ENCODE measurements at regions not wholly inside any gene's neighbourhood (a gene's known extent, or its start where the extent isn't known, plus 50 kb on each side); places are given as distances from the start of the nearest gene placed in this dataset.

DNA sequence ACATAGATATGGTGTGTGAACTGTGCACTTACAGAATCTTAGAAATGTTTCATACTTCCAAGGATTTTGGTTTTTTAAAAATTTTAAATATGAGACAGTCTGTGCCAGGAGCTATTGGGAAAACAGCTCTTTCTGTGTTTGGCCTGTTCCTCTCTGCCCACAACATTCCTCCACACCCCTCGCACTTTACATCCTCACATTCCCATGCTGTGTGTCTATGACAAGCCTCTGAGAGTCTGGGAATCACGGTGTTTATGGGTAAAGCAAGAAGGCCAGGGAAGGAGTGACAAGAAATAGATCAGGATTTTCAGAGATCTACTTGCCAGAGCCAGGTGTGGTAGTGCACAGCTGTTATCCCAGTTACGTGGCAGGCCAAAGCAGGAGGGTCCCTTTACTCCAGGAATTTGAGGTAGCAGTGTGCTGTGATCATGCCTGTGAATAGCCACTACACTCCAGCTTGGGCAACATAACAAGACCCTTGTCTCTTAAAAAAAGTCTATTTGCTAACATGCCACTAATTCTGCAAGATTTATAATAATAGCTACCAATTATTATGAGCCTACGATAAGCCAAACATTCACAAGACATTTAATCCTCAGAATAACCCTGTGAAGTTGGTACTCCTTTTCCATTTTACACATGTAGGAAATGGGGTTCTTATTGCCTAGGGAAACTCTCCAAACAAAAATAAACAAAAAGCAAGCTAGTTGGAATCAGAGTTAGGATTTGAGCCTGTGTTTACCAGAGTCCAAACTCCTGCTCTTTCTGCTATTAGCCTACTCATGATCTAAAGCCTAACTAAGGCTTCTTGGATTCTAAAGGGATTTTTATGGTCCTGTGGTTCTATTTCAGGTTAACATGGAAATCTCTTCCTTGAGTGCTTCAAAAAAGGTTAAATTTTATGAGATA is 168.3 kb upstream of the SP8 start:
- CTCF ChIA-PET: no interaction called here
- Mint-ChIP-seq H3K4me3 (no peak overlapping the region), H3K9me3 (no peaks in the 10 kb centered on the region), H3K27ac (no peak overlapping the region), H3K4me1 (no peaks in the 10 kb centered on the region), H3K36me3 (ENCODE audit: low read depth) (no peaks in the 10 kb centered on the region), H3K27me3 (no peaks in the 10 kb centered on the region)
- ATAC-seq (ENCODE audit: low read depth) (no peak), DNase-seq (no peak)
- intact Hi-C loops (cut with micrococcal nuclease): no loop called here
- TF ChIP-seq, protein P1, sequence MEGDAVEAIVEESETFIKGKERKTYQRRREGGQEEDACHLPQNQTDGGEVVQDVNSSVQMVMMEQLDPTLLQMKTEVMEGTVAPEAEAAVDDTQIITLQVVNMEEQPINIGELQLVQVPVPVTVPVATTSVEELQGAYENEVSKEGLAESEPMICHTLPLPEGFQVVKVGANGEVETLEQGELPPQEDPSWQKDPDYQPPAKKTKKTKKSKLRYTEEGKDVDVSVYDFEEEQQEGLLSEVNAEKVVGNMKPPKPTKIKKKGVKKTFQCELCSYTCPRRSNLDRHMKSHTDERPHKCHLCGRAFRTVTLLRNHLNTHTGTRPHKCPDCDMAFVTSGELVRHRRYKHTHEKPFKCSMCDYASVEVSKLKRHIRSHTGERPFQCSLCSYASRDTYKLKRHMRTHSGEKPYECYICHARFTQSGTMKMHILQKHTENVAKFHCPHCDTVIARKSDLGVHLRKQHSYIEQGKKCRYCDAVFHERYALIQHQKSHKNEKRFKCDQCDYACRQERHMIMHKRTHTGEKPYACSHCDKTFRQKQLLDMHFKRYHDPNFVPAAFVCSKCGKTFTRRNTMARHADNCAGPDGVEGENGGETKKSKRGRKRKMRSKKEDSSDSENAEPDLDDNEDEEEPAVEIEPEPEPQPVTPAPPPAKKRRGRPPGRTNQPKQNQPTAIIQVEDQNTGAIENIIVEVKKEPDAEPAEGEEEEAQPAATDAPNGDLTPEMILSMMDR (IDR thresholded peaks at IDR 0.05): no peak
- POLR2A ChIA-PET: no interaction called here

GRCh38 chr7:20958572-20958971 is 171.9 kb upstream of the SP8 start:
- ATAC-seq (ENCODE audit: low read depth): no peak
- H3K27me3 Mint-ChIP-seq: no peaks in the 10 kb centered on the region
- intact Hi-C loops (cut with micrococcal nuclease): no loop called here
- no peaks in the 10 kb centered on the region for H3K36me3 Mint-ChIP-seq (ENCODE audit: low read depth)
- ChIA-PET CTCF (no interaction called here), POLR2A (no interaction called here)
- TF ChIP-seq, protein P1 (IDR thresholded peaks at IDR 0.05): no peak
- no peaks in the 10 kb centered on the region for H3K4me1 Mint-ChIP-seq
- DNase-seq: no peak
- H3K4me3 Mint-ChIP-seq: no peak overlapping the region
- H3K27ac Mint-ChIP-seq: no peak overlapping the region
- H3K9me3 Mint-ChIP-seq: no peaks in the 10 kb centered on the region

GRCh38 chr7:20959281-20959680 is 172.6 kb upstream of the SP8 start:
- ChIA-PET CTCF (no interaction called here), POLR2A (no interaction called here)
- intact Hi-C loops (cut with micrococcal nuclease): no loop called here
- DNase-seq (no peak), ATAC-seq (ENCODE audit: low read depth) (no peak)
- H3K36me3 Mint-ChIP-seq (ENCODE audit: low read depth): no peaks in the 10 kb centered on the region
- TF ChIP-seq, protein P1 (IDR thresholded peaks at IDR 0.05): no peak
- no peaks in the 10 kb centered on the region for H3K9me3 Mint-ChIP-seq
- no peak overlapping the region for H3K27ac Mint-ChIP-seq
- H3K4me3 Mint-ChIP-seq: no peak overlapping the region
- H3K27me3 Mint-ChIP-seq: no peaks in the 10 kb centered on the region
- H3K4me1 Mint-ChIP-seq: no peaks in the 10 kb centered on the region

DNA sequence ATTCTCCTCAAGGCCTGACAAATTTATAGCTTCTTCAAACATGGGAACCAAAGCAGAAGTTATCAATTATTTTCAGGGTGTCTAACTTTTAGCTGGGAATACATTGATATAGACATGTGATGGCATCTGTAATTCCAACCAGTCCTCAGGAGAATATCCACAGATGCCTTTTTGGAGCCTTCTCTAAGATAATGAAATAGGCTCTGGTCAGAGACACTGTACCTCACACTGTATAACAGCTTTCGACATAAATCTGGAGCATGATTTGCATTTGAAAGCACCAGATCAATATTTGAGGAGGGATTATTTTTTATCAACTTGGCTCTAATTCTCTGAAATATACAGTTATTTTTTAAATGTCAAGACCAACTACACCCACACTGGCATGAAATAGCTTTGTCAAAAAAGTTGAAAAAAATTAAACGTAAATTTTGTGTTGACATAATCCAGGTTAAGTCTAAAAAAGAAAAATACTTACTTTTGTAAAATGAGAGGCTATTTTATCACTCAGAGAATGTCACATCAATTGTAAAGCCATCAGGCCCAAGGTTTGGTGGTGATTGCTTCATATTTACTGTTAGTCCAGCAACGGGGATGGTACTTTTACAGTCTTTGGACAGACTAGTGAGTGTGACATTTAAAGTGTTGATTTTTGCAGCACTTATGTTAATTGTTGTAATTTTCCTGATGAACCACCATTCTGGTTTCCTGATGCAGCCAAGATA is 177.0 kb upstream of the SP8 start:
- no peak overlapping the region for H3K27ac Mint-ChIP-seq
- ChIA-PET CTCF (no interaction called here), POLR2A (no interaction called here)
- no peak for DNase-seq
- H3K4me1 Mint-ChIP-seq: no peaks in the 10 kb centered on the region
- intact Hi-C loops (cut with micrococcal nuclease): no loop called here
- TF ChIP-seq, protein P1 (IDR thresholded peaks at IDR 0.05): no peak
- no peaks in the 10 kb centered on the region for H3K27me3 Mint-ChIP-seq
- no peak overlapping the region for H3K4me3 Mint-ChIP-seq
- no peaks in the 10 kb centered on the region for H3K36me3 Mint-ChIP-seq (ENCODE audit: low read depth)
- ATAC-seq (ENCODE audit: low read depth): no peak
- no peaks in the 10 kb centered on the region for H3K9me3 Mint-ChIP-seq

- Mint-ChIP-seq H3K4me1 (no peaks in the 10 kb centered on the region), H3K9me3 (no peaks in the 10 kb centered on the region), H3K4me3 (no peak overlapping the region), H3K36me3 (ENCODE audit: low read depth) (no peaks in the 10 kb centered on the region), H3K27ac (no peak overlapping the region), H3K27me3 (no peaks in the 10 kb centered on the region)
- ChIA-PET CTCF (no interaction called here), POLR2A (no interaction called here)
- ATAC-seq (ENCODE audit: low read depth): no peak
- TF ChIP-seq, protein P1 (IDR thresholded peaks at IDR 0.05): no peak
- intact Hi-C loops (cut with micrococcal nuclease): no loop called here
- DNase-seq: no peak
Observed at GRCh38 chr7:20964281-20964918, 177.7 kb upstream of the SP8 start.

Data from activated B cell treated with CpG ODN at 0.5 μM for 24 hours (primary cell).